ENCODE measurements at regions not wholly inside any gene's neighbourhood (a gene's known extent, or its start where the extent isn't known, plus 50 kb on each side); places are given as distances from the start of the nearest gene placed in this dataset.

GRCh38 chr16:5845046-5845445 is 747.5 kb upstream of the EEF2KMT start:
- H3K27ac ChIP-seq (ENCODE audit: extremely low read length, insufficient read depth, low read length) = no peak overlapping the region
- BruUV-seq (replicated peaks) = no TSS peak
- H3K4me2 ChIP-seq (ENCODE audit: low read depth, low read length) = no peak overlapping the region
- ChIA-PET POLR2A (no interaction called here), CTCF (ENCODE audit: low intra/inter-chr PET ratio, low total read pairs) (no interaction called here)
- no peak overlapping the region for H3K4me3 ChIP-seq (replicated peaks in 1 of 3; ENCODE audit: insufficient read depth in 1 of 3, low read depth in 2 of 3, low read length in 3 of 3)
- H3K9ac ChIP-seq (ENCODE audit: insufficient read depth, low read depth, low read length) = no peak overlapping the region
- H3K27me3 ChIP-seq (ENCODE audit: control insufficient read depth in 1 of 2, insufficient read depth in 2 of 2, low read length in 2 of 2) = peaks cover 0 to 4% of the 10 kb centered on the region in 2 experiments; a peak in 2 of 5 replicates
- in situ Hi-C loops (cut with HindIII; ENCODE audit: extremely low pct_ligation_motif_present, low pct_unique_long_range_greater_than_20kb) = no loop called here
- intact Hi-C loops (cut with micrococcal nuclease; ENCODE audit: unreplicated experiment) = no loop called here
- no peak overlapping the region for H2AFZ ChIP-seq (ENCODE audit: low read length)
- 0% methylated on average over 3 of the region's 3 CpGs for WGBS (ENCODE audit: low lambda C conversion rate)
- H4K20me1 ChIP-seq (ENCODE audit: insufficient read depth, low read length) = no peaks in the 10 kb centered on the region
- ATAC-seq = no peak
- no peaks in the 10 kb centered on the region for H3K9me3 ChIP-seq (ENCODE audit: low read length)
- DNase-seq (ENCODE audit: low spot score) = no peak
- H3K4me1 ChIP-seq (ENCODE audit: insufficient read depth, low read length) = no peaks in the 10 kb centered on the region
- TF ChIP-seq ZHX1 (CRISPR knock-in tag; IDR thresholded peaks at IDR 0.05; ENCODE audit: low read depth) (no peak), MIXL1 (CRISPR knock-in tag; IDR thresholded peaks at IDR 0.05) (no peak), SIX4 (CRISPR knock-in tag; IDR thresholded peaks at IDR 0.05) (no peak), KDM1A (CRISPR knock-in tag; IDR thresholded peaks at IDR 0.05) (no peak), ZNF143 (CRISPR knock-in tag; IDR thresholded peaks at IDR 0.05) (no peak), ZBTB7B (CRISPR knock-in tag; IDR thresholded peaks at IDR 0.05) (no peak), HNRNPH1 (optimal IDR thresholded peaks at IDR 0.05; ENCODE audit: low read depth, low read length) (no peak), ZFP1 (CRISPR knock-in tag; IDR thresholded peaks at IDR 0.05) (no peak)
- no peak for FAIRE-seq
- H3K36me3 ChIP-seq (replicated peaks in 1 of 2; ENCODE audit: control insufficient read depth in 1 of 2, insufficient read depth in 2 of 2, low read length in 2 of 2) = no peaks in the 10 kb centered on the region
- H3K79me2 ChIP-seq (ENCODE audit: insufficient read depth, low read length) = no peaks in the 10 kb centered on the region

- ATAC-seq (no peak), FAIRE-seq (no peak), DNase-seq (ENCODE audit: low spot score) (no peak)
- H3K36me3 ChIP-seq (replicated peaks in 1 of 2; ENCODE audit: control insufficient read depth in 1 of 2, insufficient read depth in 2 of 2, low read length in 2 of 2) = no peaks in the 10 kb centered on the region
- no peaks in the 10 kb centered on the region for H3K79me2 ChIP-seq (ENCODE audit: insufficient read depth, low read length)
- no TSS peak for BruUV-seq (replicated peaks)
- intact Hi-C loops (cut with micrococcal nuclease; ENCODE audit: unreplicated experiment) (no loop called here), in situ Hi-C loops (cut with HindIII; ENCODE audit: extremely low pct_ligation_motif_present, low pct_unique_long_range_greater_than_20kb) (no loop called here)
- no peaks in the 10 kb centered on the region for H4K20me1 ChIP-seq (ENCODE audit: insufficient read depth, low read length)
- H2AFZ ChIP-seq (ENCODE audit: low read length) = no peak overlapping the region
- H3K27ac ChIP-seq (ENCODE audit: extremely low read length, insufficient read depth, low read length) = no peak overlapping the region
- TF ChIP-seq ZNF589 (CRISPR knock-in tag; conservative IDR thresholded peaks at IDR 0.05) = no peak
- TF ChIP-seq ZNF382 (CRISPR knock-in tag; IDR thresholded peaks at IDR 0.05; ENCODE audit: borderline replicate concordance) = no peak
- no peak for TF ChIP-seq HMG20B (CRISPR knock-in tag; conservative IDR thresholded peaks at IDR 0.05)
- no peak for TF ChIP-seq ZNF333 (CRISPR knock-in tag; IDR thresholded peaks at IDR 0.05; ENCODE audit: borderline replicate concordance)
- TF ChIP-seq PBX3 (CRISPR knock-in tag; IDR thresholded peaks at IDR 0.05; ENCODE audit: borderline replicate concordance) = no peak
- no peak for TF ChIP-seq ZNF546 (CRISPR knock-in tag; conservative IDR thresholded peaks at IDR 0.05)
- no peak for TF ChIP-seq HOXA5 (CRISPR knock-in tag; IDR thresholded peaks at IDR 0.05)
- TF ChIP-seq PCBP2 (optimal IDR thresholded peaks at IDR 0.05; ENCODE audit: low read depth, low read length, poor library complexity, severe bottlenecking) = no peak
- TF ChIP-seq MXD3 (CRISPR knock-in tag; IDR thresholded peaks at IDR 0.05) = no peak
- no peak for TF ChIP-seq ZNF605 (CRISPR knock-in tag; IDR thresholded peaks at IDR 0.05)
- no peak overlapping the region for H3K9ac ChIP-seq (ENCODE audit: insufficient read depth, low read depth, low read length)
- no peaks in the 10 kb centered on the region for H3K27me3 ChIP-seq (ENCODE audit: control insufficient read depth in 1 of 2, insufficient read depth in 2 of 2, low read length in 2 of 2)
- H3K4me3 ChIP-seq (replicated peaks in 1 of 3; ENCODE audit: insufficient read depth in 1 of 3, low read depth in 2 of 3, low read length in 3 of 3) = no peak overlapping the region
- ChIA-PET POLR2A (no interaction called here), CTCF (ENCODE audit: low intra/inter-chr PET ratio, low total read pairs) (no interaction called here)
- H3K4me1 ChIP-seq (ENCODE audit: insufficient read depth, low read length) = no peaks in the 10 kb centered on the region
- WGBS (ENCODE audit: low lambda C conversion rate) = 22% methylated on average over 5 of the region's 7 CpGs
- H3K9me3 ChIP-seq (ENCODE audit: low read length) = no peaks in the 10 kb centered on the region
- H3K4me2 ChIP-seq (ENCODE audit: low read depth, low read length) = no peak overlapping the region
Observed at GRCh38 chr16:5841974-5842373, 744.4 kb upstream of the EEF2KMT start.

All from HepG2 (cell line).